HEK293T (cell line): ENCODE measurements at regions not wholly inside any gene's neighbourhood (a gene's known extent, or its start where the extent isn't known, plus 50 kb on each side); places are given as distances from the start of the nearest gene placed in this dataset.

ENCODE experiments used
- ARNT ChIP-seq: fragments of 450-650 bp; IDR thresholded peaks from 2 replicates; pipeline ENCODE4 v1.6.1; 2017; ENCODE audit warnings: mild to moderate bottlenecking
- L3MBTL2 ChIP-seq: fragments of 450-650 bp; conservative IDR thresholded peaks from 2 replicates; pipeline ENCODE4 v1.6.1; 2016; ENCODE audit warnings: mild to moderate bottlenecking
- ZNF384 ChIP-seq: fragments of 450-650 bp; IDR thresholded peaks from 2 replicates; pipeline ENCODE4 v1.6.1; 2016

DNA sequence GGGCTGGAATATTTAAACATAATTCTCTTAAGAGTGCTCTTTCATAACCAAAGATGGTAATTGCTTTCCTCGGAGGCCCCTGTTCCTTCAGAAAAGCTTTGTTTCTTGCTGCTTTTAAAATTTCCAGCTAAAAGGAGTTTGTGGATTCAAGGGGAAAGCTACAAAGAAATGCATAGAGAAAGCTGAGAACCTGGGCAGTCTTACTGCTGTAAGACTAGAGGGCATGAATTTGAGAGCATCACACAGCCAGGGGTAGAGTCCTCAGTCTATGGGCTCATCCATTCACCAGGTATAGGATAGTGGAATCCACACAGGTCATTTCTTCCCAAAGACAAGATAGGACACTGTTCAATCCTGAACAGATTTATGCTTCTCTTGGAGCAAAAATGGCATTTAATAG lies 186.3 kb upstream of the PLD5 start:
- TF ChIP-seq ZNF384 (no peak), ARNT (no peak), L3MBTL2 (no peak)
